OCI-LY7 (cell line): ENCODE measurements at regions not wholly inside any gene's neighbourhood (a gene's known extent, or its start where the extent isn't known, plus 50 kb on each side); places are given as distances from the start of the nearest gene placed in this dataset.

ENCODE experiments used
- BruUV-seq: library from RNA; stranded (reverse); fragments of 400-500 nt; replicated peaks from 2 replicates; lab custom pipeline; 2021; lab: Mats Ljungman, UMichigan
- CTCF ChIA-PET: fragments of 300-600 bp; sonication (Branson Sonifier 250); formaldehyde crosslinking; loops from one replicate; lab custom pipeline; 2022; ENCODE audit warnings: antibody characterized with exemption; ENCODE audit not compliant: unreplicated experiment; lab: Charles Lee
- POLR2A ChIA-PET: fragments of 300-600 bp; sonication (Branson Sonifier 250); formaldehyde crosslinking; loops from one replicate; lab custom pipeline; 2022; ENCODE audit warnings: antibody characterized with exemption; lab: Charles Lee
- DNase-seq: peaks from one replicate; pipeline ENCODE4 v3.0.0-alpha.2; 2015; ENCODE audit warnings: low spot score
- H2AFZ ChIP-seq: fragments of 200-600 bp; sonication (generic), shearing (Covaris generic); 2 replicates; pipeline ENCODE4 v1.6.1; 2014; ENCODE audit warnings: mild to moderate bottlenecking, antibody characterized with exemption, low read length, moderate library complexity
- H3K27ac ChIP-seq: fragments of 200-600 bp; sonication (generic); 2 replicates; pipeline ENCODE4 v1.5.1; 2014; ENCODE audit warnings: mixed run types, low read depth, mild to moderate bottlenecking, moderate library complexity, low read length, inconsistent platforms; ENCODE audit not compliant: poor library complexity, severe bottlenecking
- H3K36me3 ChIP-seq: fragments of 200-600 bp; sonication (generic); 2 replicates; pipeline ENCODE4 v1.6.1; 2014; ENCODE audit warnings: mild to moderate bottlenecking, antibody characterized with exemption, low read length, moderate library complexity, mixed read lengths; ENCODE audit not compliant: insufficient read depth
- H3K4me1 ChIP-seq: fragments of 200-600 bp; sonication (generic); 2 replicates; pipeline ENCODE4 v1.5.1; 2014; ENCODE audit warnings: mild to moderate bottlenecking, low read length; ENCODE audit not compliant: insufficient read depth, poor library complexity, severe bottlenecking
- H3K4me2 ChIP-seq: fragments of 200-600 bp; sonication (generic); 2 replicates; pipeline ENCODE4 v1.6.1; 2014; ENCODE audit warnings: mild to moderate bottlenecking, low read length
- H3K4me3 ChIP-seq: fragments of 200-600 bp; sonication (generic); 2 replicates; pipeline ENCODE4 v1.5.1; 2014; ENCODE audit warnings: mild to moderate bottlenecking, low read depth, low read length; ENCODE audit not compliant: poor library complexity, severe bottlenecking
- H3K79me2 ChIP-seq: fragments of 200-600 bp; sonication (generic); 2 replicates; pipeline ENCODE4 v1.6.1; 2016; ENCODE audit warnings: low read depth, mild to moderate bottlenecking, low read length, moderate library complexity, mixed read lengths; ENCODE audit not compliant: insufficient read depth
- H3K9me2 ChIP-seq: fragments of 200-600 bp; sonication (generic); 2 replicates; pipeline ENCODE4 v1.6.1; 2016; ENCODE audit warnings: mild to moderate bottlenecking, low read length, mixed read lengths; ENCODE audit not compliant: insufficient read depth
- H3K9me3 ChIP-seq: fragments of 200-600 bp; sonication (generic); 2 replicates; pipeline ENCODE4 v1.6.1; 2014; ENCODE audit warnings: mild to moderate bottlenecking, mixed run types, low read length, mixed read lengths
- H4K20me1 ChIP-seq: fragments of 200-600 bp; sonication (generic); 2 replicates; pipeline ENCODE4 v1.6.1; 2014; ENCODE audit warnings: mild to moderate bottlenecking, antibody characterized with exemption, low read length, moderate library complexity, mixed read lengths; ENCODE audit not compliant: insufficient read depth
- CTCF ChIP-seq: fragments of 200-600 bp; sonication (generic); conservative IDR thresholded peaks from 2 replicates; pipeline ENCODE4 v1.5.1; 2014; ENCODE audit warnings: mild to moderate bottlenecking, antibody characterized with exemption, low read length, moderate library complexity, mixed read lengths
- EZH2phosphoT487 ChIP-seq: fragments of 200-600 bp; sonication (generic); IDR thresholded peaks from 2 replicates; pipeline ENCODE4 v1.6.1; 2018; ENCODE audit warnings: low read depth, borderline replicate concordance, mild to moderate bottlenecking, mixed run types, antibody characterized with exemption, low read length, moderate library complexity, mixed read lengths
- intact Hi-C: fragments of 100-400 bp; cut with micrococcal nuclease; formaldehyde crosslinking; loops from one replicate; pipeline ENCODE4 v1.10.0; 2022; ENCODE audit not compliant: unreplicated experiment

GRCh38 chr6:65900928-65901327 lies 193.9 kb upstream of the EYS start:
- CTCF ChIA-PET: no interaction called here
- no peak overlapping the region for H2AFZ ChIP-seq
- H3K9me2 ChIP-seq: no peaks in the 10 kb centered on the region
- BruUV-seq: no TSS peak
- TF ChIP-seq CTCF: no peak
- TF ChIP-seq EZH2phosphoT487: no peak
- H3K4me3 ChIP-seq: no peak overlapping the region
- no peaks in the 10 kb centered on the region for H3K9me3 ChIP-seq
- H3K79me2 ChIP-seq: no peaks in the 10 kb centered on the region
- intact Hi-C loops: no loop called here
- H3K4me1 ChIP-seq: no peaks in the 10 kb centered on the region
- no peak for DNase-seq
- POLR2A ChIA-PET: no interaction called here
- no peaks in the 10 kb centered on the region for H4K20me1 ChIP-seq
- H3K4me2 ChIP-seq: no peak overlapping the region
- H3K27ac ChIP-seq: no peak overlapping the region
- H3K36me3 ChIP-seq: no peaks in the 10 kb centered on the region

DNA sequence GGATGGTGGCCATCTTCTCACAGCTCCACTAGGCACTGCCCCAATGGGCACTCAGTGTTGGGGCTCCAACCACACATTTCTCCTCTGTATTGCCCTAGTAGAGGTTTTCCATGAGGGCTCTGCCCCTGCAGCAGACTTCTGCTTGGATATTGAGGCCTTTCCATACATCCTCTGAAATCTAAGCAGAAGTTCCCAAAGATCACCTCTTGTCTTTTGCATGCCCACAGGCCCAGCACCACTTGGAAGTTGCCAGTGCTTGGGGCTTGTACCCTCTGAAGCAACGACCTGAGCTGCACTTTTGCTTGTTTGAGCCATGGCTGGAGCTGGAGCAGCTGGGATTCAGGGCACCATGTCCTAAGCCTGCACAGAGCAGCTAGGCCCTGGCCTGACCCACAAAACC lies 189.1 kb upstream of the EYS start:
- H3K36me3 ChIP-seq: no peaks in the 10 kb centered on the region
- no peak overlapping the region for H3K4me2 ChIP-seq
- intact Hi-C loops: no loop called here
- H3K9me2 ChIP-seq: no peaks in the 10 kb centered on the region
- H2AFZ ChIP-seq: no peak overlapping the region
- H3K4me1 ChIP-seq: no peaks in the 10 kb centered on the region
- no peaks in the 10 kb centered on the region for H4K20me1 ChIP-seq
- DNase-seq: no peak
- no peaks in the 10 kb centered on the region for H3K9me3 ChIP-seq
- TF ChIP-seq CTCF: no peak
- CTCF ChIA-PET: no interaction called here
- no peak overlapping the region for H3K4me3 ChIP-seq
- H3K27ac ChIP-seq: no peak overlapping the region
- H3K79me2 ChIP-seq: no peaks in the 10 kb centered on the region
- POLR2A ChIA-PET: no interaction called here
- no TSS peak for BruUV-seq

DNA sequence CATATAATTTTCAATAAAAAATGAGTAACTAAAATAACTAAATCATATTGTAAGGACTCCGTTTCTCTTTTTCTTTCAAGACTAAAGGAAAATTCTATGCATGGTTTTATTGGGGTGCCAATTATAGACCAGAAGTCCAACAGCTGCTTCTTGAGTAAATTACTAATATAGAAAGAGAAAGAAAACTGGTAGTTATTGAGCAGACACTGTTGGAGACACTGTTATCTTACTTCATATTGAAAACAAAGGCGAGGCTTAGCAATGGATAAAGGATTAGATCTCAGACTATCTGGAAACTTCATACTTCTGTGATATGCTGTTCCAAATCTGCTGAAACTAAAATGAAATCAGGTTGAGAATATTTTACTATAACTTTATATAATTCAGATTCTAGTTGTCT lies 169.6 kb upstream of the EYS start:
- Histone ChIP-seq H3K36me3 (no peaks in the 10 kb centered on the region), H3K27ac (no peak overlapping the region), H3K9me2 (no peaks in the 10 kb centered on the region), H3K4me1 (no peaks in the 10 kb centered on the region), H3K4me3 (no peak overlapping the region), H3K4me2 (no peak overlapping the region), H2AFZ (no peak overlapping the region), H3K79me2 (no peaks in the 10 kb centered on the region), H3K9me3 (0 out of 2 replicates have a peak, but pooled peaks cover 4% of the 10 kb centered on the region), H4K20me1 (no peaks in the 10 kb centered on the region)
- BruUV-seq: no TSS peak
- TF ChIP-seq CTCF (no peak), EZH2phosphoT487 (no peak)
- no peak for DNase-seq
- CTCF ChIA-PET: no interaction called here
- POLR2A ChIA-PET: no interaction called here
- intact Hi-C loops: no loop called here
